Adipocyte (in vitro differentiated cells): ENCODE measurements at regions not wholly inside any gene's neighbourhood (a gene's known extent, or its start where the extent isn't known, plus 50 kb on each side); places are given as distances from the start of the nearest gene placed in this dataset.
"Not testable (repeated sequence)": the region's sequence is repeated elsewhere in the genome, so short reads cannot be mapped to it uniquely, and the experiment has no call there.

Source experiments
- DNase-seq: peaks from one replicate; pipeline ENCODE4 v3.0.0-alpha.2; 2015; ENCODE audit warnings: low read depth
- H3K27me3 ChIP-seq: replicated peaks from 2 replicates; pipeline ENCODE4 v1.7.0; 2013; ENCODE audit warnings: mild to moderate bottlenecking, low read length, moderate library complexity; ENCODE audit not compliant: control insufficient read depth, insufficient read depth
- H3K36me3 ChIP-seq: 2 replicates; pipeline ENCODE4 v1.7.0; 2013; ENCODE audit warnings: low read length, mild to moderate bottlenecking, moderate library complexity; ENCODE audit not compliant: control insufficient read depth, insufficient read depth, severe bottlenecking
- H3K4me1 ChIP-seq: 2 replicates; pipeline ENCODE4 v1.7.0; 2013; ENCODE audit warnings: mild to moderate bottlenecking, low read length, moderate library complexity; ENCODE audit not compliant: control insufficient read depth, insufficient read depth
- H3K4me3 ChIP-seq: 2 replicates; pipeline ENCODE4 v1.7.0; 2013; ENCODE audit warnings: mild to moderate bottlenecking, low read length, moderate library complexity
- H3K9ac ChIP-seq: 2 replicates; pipeline ENCODE4 v1.7.0; 2013; ENCODE audit warnings: mild to moderate bottlenecking, low read length, moderate library complexity
- H3K9me3 ChIP-seq: 2 replicates; pipeline ENCODE4 v1.7.0; 2013; ENCODE audit warnings: mild to moderate bottlenecking, low read length, moderate library complexity; ENCODE audit not compliant: control insufficient read depth

DNA sequence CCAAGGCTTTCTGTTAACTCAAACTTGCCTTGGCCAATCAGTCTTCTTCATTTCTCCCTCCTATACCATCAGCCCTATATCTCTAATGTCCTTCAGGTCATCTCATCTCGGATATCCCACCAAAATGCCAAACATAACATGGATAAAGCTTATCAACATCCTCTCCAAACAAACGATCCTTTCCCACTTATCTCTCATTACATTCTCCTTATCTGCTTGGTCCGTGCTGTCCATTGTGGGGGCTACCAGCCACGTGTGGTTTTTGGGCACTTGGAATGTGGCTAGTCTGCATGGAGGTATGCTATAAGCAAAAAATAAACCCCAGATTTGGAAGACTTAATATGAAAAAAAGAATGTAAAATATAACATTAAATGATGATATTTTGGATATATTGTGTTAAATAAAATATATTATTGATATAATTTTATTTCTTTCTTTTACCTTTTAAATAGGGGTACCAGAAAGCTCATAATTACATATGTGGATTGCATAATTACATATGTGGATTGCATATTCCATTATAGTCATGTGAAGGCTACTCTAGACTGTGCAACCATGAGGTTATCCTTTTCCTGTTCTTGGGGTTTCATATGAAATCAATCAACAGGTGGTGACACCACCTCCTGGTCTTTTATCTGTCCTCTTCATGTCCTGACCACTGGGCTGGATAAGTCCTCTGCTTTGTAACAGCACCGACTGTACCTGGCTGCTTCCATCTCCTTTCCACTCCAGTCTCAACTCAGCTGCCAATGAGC, 123.0 kb downstream of the CD83 start:
- peaks cover 5% of the 10 kb centered on the region for H3K9me3 ChIP-seq
- H3K36me3 ChIP-seq: no peaks in the 10 kb centered on the region
- no peaks in the 10 kb centered on the region for H3K4me1 ChIP-seq
- H3K27me3 ChIP-seq: no peaks in the 10 kb centered on the region
- DNase-seq: no peak
- no peak overlapping the region for H3K9ac ChIP-seq
- no peak overlapping the region for H3K4me3 ChIP-seq

GRCh38 chr6:14241255-14242070, 123.9 kb downstream of the CD83 start:
- Histone ChIP-seq H3K4me1 (no peaks in the 10 kb centered on the region), H3K9ac (no peak overlapping the region), H3K36me3 (no peaks in the 10 kb centered on the region), H3K4me3 (no peak overlapping the region), H3K9me3 (peaks cover 5% of the 10 kb centered on the region), H3K27me3 (no peaks in the 10 kb centered on the region)
- DNase-seq: no peak

GRCh38 chr6:14242912-14243311, 125.3 kb downstream of the CD83 start:
- not testable (repeated sequence) for H3K9ac ChIP-seq, H3K4me1 ChIP-seq, H3K4me3 ChIP-seq, H3K27me3 ChIP-seq, H3K36me3 ChIP-seq, H3K9me3 ChIP-seq, DNase-seq

- Histone ChIP-seq H3K9ac (no peak overlapping the region), H3K9me3 (peaks cover 5% of the 10 kb centered on the region), H3K27me3 (no peaks in the 10 kb centered on the region), H3K4me1 (no peaks in the 10 kb centered on the region), H3K36me3 (no peaks in the 10 kb centered on the region), H3K4me3 (no peak overlapping the region)
- DNase-seq: no peak
Measured at GRCh38 chr6:14243597-14243996, 126.0 kb downstream of the CD83 start.

DNA sequence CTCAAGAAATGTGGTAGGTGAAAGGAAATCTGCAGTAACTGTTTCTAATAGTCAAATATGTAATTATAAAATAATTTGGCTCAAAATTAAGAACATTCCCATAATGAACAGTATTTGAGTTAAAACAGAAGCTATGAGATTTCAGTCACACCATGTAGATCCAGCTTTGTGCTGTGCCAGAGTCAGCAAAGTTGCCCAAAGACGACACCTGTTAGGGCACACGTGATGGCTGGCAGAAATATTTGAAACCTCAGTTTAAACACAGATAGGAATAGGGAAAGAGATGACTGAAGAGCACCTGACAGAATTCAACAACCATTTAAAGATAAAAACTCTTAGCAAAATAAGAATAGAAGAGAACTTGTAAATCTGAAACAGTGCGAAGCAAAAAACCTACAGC, 129.3 kb downstream of the CD83 start:
- H3K9me3 ChIP-seq: peaks cover 5% of the 10 kb centered on the region
- no peak overlapping the region for H3K9ac ChIP-seq
- no peak for DNase-seq
- H3K36me3 ChIP-seq: no peaks in the 10 kb centered on the region
- H3K27me3 ChIP-seq: no peaks in the 10 kb centered on the region
- no peak overlapping the region for H3K4me3 ChIP-seq
- H3K4me1 ChIP-seq: no peaks in the 10 kb centered on the region

GRCh38 chr6:14250573-14250972, 133.0 kb downstream of the CD83 start:
- Histone ChIP-seq H3K36me3 (no peaks in the 10 kb centered on the region), H3K9me3 (peaks cover 5% of the 10 kb centered on the region), H3K4me3 (no peak overlapping the region), H3K9ac (no peak overlapping the region), H3K27me3 (no peaks in the 10 kb centered on the region), H3K4me1 (no peaks in the 10 kb centered on the region)
- DNase-seq: no peak

GRCh38 chr6:14252271-14252850, 134.8 kb downstream of the CD83 start:
- Histone ChIP-seq H3K4me3 (no peak overlapping the region), H3K9ac (no peak overlapping the region), H3K4me1 (no peaks in the 10 kb centered on the region), H3K9me3 (peaks cover 5% of the 10 kb centered on the region), H3K27me3 (no peaks in the 10 kb centered on the region), H3K36me3 (no peaks in the 10 kb centered on the region)
- DNase-seq: no peak

GRCh38 chr6:14254505-14254904, 136.9 kb downstream of the CD83 start:
- H3K36me3 ChIP-seq: no peaks in the 10 kb centered on the region
- no peak for DNase-seq
- no peaks in the 10 kb centered on the region for H3K27me3 ChIP-seq
- H3K4me1 ChIP-seq: no peaks in the 10 kb centered on the region
- no peaks in the 10 kb centered on the region for H3K9me3 ChIP-seq
- H3K9ac ChIP-seq: no peak overlapping the region
- no peak overlapping the region for H3K4me3 ChIP-seq

DNA sequence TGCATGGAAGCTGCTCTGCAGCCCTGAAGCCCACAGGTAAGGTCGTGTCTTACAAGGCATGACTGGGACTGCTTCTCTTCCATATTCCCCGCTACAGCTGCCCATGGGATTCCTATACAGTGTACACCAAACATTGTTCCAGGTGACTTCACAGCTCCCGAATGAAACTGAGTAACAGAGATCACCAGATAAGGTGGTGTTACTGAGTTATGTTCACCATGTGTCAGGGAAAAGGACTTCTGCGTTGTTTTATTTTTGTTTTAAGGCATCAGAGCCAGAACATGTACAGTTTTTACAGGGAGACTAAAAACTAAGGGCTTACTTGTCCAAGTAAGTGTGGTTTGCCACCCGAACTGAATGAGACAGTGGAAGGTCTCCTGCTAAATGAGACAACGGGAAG, 138.3 kb downstream of the CD83 start:
- Histone ChIP-seq H3K4me1 (no peaks in the 10 kb centered on the region), H3K9me3 (peaks cover 9% of the 10 kb centered on the region), H3K4me3 (no peak overlapping the region), H3K27me3 (no peaks in the 10 kb centered on the region), H3K9ac (no peak overlapping the region), H3K36me3 (no peaks in the 10 kb centered on the region)
- no peak for DNase-seq

DNA sequence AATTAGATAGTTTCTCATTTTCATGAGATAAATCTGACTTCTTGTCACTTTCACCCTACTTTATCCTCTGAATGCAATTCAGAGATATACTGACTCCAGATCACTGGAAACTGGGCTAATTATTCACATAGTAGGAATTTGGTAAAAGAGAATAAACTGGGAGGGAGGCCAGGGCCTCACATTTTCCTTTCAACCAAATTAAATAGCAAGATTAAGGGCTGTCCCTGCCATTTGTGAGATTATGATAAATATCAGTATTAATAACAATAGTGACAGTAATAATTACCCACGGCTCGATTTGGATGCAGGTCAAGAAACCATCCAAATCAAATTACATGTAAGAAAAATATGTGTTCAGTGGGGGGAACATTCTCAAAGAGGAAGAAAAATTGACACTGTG, 140.5 kb downstream of the CD83 start:
- no peaks in the 10 kb centered on the region for H3K4me1 ChIP-seq
- H3K9me3 ChIP-seq: peaks cover 16% of the 10 kb centered on the region
- H3K9ac ChIP-seq: no peak overlapping the region
- H3K36me3 ChIP-seq: no peaks in the 10 kb centered on the region
- DNase-seq: no peak
- no peaks in the 10 kb centered on the region for H3K27me3 ChIP-seq
- H3K4me3 ChIP-seq: no peak overlapping the region

GRCh38 chr6:14258695-14259593, 141.4 kb downstream of the CD83 start:
- H3K4me1 ChIP-seq: no peaks in the 10 kb centered on the region
- no peak overlapping the region for H3K9ac ChIP-seq
- no peak overlapping the region for H3K4me3 ChIP-seq
- DNase-seq: no peak
- H3K27me3 ChIP-seq: no peaks in the 10 kb centered on the region
- peaks cover 22% of the 10 kb centered on the region for H3K9me3 ChIP-seq
- H3K36me3 ChIP-seq: no peaks in the 10 kb centered on the region
